Stimulated activated naive CD8-positive, alpha-beta T cell treated with anti-CD3 and anti-CD28 coated beads, Interleukin-15, Interleukin-2, amounts not matched to agents 100 U/mL and 50 U/mL, for 24 hours (primary cell): ENCODE measurements at regions not wholly inside any gene's neighbourhood (a gene's known extent, or its start where the extent isn't known, plus 50 kb on each side); places are given as distances from the start of the nearest gene placed in this dataset.

Experiments
- ATAC-seq: fragments of 150-1000 bp; cut with Tn5 transposase; one replicate; pipeline ENCODE4 v1.10.0; 2021
- DNase-seq: peaks from one replicate; pipeline ENCODE4 v3.0.0; 2021

- DNase-seq (no peak), ATAC-seq (no peak)
Measured at GRCh38 chr3:76624164-76624563, 415.7 kb upstream of the ROBO2 start.

- DNase-seq, result no peak
- no peak for ATAC-seq
Measured at GRCh38 chr3:76627236-76627635, 412.7 kb upstream of the ROBO2 start.

- DNase-seq (no peak), ATAC-seq (no peak)
Measured at GRCh38 chr3:76631251-76631650, 408.6 kb upstream of the ROBO2 start.

DNA sequence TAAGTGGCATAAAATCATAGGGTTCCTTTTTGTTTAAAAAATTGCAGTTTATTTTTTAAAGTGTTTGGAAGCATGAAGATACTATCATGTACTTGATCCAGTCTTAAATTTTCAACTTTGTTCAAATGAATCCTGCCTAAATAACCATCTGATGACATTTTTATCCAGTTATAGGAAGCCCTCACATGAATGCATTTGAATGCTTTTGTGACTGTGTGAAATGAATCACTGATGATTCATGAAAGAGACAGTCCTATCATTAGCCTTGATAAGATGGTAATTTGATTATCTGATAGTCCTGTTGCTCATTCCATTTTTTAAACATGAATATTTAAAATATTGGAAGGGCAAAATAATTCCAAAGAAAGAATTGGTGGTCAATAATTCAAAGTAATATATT is 401.9 kb upstream of the ROBO2 start:
- DNase-seq (no peak), ATAC-seq (no peak)

- no peak for ATAC-seq
- no peak for DNase-seq
Measured at GRCh38 chr3:76643623-76644304, 396.1 kb upstream of the ROBO2 start.

GRCh38 chr3:76644305-76644675 is 395.6 kb upstream of the ROBO2 start:
- no peak for ATAC-seq
- no peak for DNase-seq

GRCh38 chr3:76645724-76646123 is 394.2 kb upstream of the ROBO2 start:
- DNase-seq, result no peak
- no peak for ATAC-seq

GRCh38 chr3:76646921-76647562 is 392.9 kb upstream of the ROBO2 start:
- no peak for ATAC-seq

GRCh38 chr3:76651784-76652183 is 388.1 kb upstream of the ROBO2 start:
- no peak for ATAC-seq
- DNase-seq, result no peak

More at GRCh38 chr3:76646921-76647562, 392.9 kb upstream of the ROBO2 start:
- DNase-seq, result no peak

DNA sequence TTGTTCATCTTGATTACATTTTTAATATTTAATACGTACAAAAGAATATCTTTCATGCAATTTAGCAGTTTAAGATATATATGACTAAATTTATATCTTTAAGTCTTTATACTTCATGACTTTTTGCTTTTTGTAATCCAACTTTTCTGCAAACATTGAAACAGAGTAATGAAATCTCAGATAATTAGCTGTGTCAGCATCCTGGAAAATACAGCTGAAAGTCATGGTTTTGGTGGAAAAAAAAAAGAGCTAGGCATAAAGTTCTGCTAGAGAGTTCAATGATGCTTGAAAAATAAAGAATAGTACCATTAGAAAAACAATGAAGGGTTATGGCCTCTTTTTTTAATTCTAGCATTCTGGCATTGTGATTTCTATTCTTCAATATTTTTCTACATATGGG is 387.4 kb upstream of the ROBO2 start:
- DNase-seq (no peak), ATAC-seq (no peak)

GRCh38 chr3:76653640-76654251 is 386.2 kb upstream of the ROBO2 start:
- ATAC-seq, result no peak

GRCh38 chr3:76656531-76657070 is 383.3 kb upstream of the ROBO2 start:
- ATAC-seq, result no peak

More at GRCh38 chr3:76653640-76654251, 386.2 kb upstream of the ROBO2 start:
- DNase-seq, result no peak

GRCh38 chr3:76657909-76658308 is 382.0 kb upstream of the ROBO2 start:
- no peak for ATAC-seq
- DNase-seq, result no peak

More at GRCh38 chr3:76656531-76657070, 383.3 kb upstream of the ROBO2 start:
- DNase-seq, result no peak

DNA sequence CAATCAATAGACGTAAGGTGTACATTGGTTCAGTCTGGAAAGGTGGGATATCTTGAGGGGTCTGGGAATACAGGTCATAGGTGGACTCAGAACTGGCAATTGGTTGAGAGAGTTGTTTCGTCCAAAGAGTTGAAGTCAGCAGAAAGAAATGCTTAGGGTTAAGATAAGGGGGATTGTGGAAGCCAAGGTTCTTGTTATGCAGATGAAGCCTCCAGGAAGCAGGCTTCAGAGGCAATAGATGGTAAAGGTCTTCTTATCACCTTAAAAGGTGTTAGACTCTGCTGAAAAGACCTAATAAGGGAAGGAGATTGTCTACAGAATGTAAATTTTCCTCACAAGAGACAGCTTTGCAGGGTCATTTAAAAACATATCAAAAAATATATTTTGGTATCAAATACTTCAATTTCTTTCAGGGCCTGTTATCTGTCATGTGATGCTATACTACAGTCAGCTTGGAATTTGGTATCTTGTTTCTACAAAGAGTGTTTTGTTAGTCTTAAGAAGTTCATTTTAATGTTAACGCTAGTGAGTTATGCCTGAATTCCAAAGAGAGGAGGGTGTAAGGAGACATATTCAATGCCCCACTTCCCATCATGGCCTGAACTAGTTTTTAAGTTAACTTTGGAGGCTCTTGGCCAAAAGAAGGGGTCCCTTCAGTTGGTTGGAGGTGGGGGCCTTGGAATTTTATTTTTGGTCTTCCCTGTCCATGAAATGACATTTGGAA is 378.2 kb upstream of the ROBO2 start:
- ATAC-seq, result no peak
- DNase-seq, result no peak

DNA sequence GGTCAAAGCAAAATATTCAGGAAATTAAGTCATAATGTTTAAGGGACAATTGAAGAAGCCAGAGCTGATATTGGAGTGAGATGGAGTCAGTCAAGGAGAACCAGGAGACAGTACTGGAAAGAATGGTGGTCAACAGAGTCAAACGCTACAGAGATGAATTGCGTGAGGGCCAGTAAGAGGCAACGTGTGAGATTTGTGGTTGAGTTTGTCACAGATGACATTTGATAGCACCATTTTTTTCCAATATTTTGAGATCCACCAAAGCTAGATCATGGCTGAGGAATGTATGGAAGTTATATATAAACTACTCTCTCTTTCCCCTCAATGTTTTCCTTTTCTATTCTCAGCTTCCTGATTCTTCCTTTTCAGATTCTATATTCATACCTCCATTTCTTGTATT is 375.1 kb upstream of the ROBO2 start:
- no peak for ATAC-seq

GRCh38 chr3:76668653-76669052 is 371.2 kb upstream of the ROBO2 start:
- DNase-seq (no peak), ATAC-seq (no peak)

More for the DNA sequence above, 375.1 kb upstream of the ROBO2 start:
- DNase-seq, result no peak

DNA sequence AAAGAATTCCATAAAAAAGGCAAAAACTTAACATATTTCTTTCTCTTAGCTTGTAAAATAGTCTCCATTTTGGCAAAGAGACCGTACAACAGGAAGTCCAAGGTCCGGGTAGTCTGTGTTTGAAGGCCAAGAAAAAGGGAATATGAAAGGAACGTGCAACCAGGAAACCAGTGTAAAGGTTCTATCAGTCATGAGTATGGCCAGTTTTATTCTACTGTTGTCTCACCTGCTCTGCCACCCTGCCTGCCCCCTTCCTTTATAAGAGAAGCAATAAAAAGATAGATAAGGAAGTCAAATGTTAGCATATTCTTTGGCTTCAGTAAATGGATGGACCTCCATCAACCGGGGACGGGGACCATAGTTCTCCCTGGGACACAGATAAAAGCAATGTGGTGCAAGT is 370.6 kb upstream of the ROBO2 start:
- no peak for ATAC-seq
- DNase-seq, result no peak

GRCh38 chr3:76673171-76673570 is 366.7 kb upstream of the ROBO2 start:
- ATAC-seq, result no peak
- DNase-seq, result no peak

GRCh38 chr3:76679541-76679940 is 360.4 kb upstream of the ROBO2 start:
- ATAC-seq, result no peak
- no peak for DNase-seq

DNA sequence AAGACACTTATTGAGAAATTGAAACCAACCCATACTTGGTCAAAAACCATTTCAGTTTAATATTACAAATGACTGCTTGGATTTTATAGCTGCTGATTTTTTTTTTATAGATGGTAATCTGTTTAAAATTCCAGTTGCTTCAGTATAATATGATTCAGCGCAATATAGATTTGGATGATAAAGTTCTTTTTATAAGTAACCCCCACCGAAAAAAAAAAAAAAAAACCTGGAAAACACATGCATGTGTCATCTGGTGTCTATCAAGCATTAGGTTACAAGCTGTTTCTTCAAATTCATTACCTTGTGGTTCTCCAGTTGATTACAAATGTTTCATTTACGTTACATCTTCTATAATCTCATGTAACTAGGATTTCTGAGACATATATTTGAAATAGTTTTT is 356.6 kb upstream of the ROBO2 start:
- DNase-seq, result no peak
- no peak for ATAC-seq

- ATAC-seq (no peak), DNase-seq (no peak)
Measured at GRCh38 chr3:76684946-76685345, 355.0 kb upstream of the ROBO2 start.

DNA sequence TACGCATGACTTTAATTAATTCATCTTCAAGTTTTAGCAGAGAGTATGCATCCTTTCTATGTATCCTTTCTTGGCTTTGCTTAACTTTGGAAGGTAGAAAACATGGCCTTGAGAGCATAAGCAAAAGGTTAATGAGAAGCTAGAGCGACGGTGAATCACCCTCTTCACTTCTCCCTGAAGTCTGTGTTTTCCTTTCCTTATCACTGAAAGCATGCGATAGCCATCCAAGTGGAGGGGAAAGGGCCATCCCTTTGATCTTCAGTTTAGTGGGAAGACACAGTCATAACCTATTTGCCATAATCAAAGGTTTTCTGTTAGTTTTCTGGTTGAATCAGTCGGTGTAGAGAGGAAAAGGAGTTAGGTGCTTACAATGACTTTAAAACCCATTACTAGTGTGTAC is 354.0 kb upstream of the ROBO2 start:
- ATAC-seq, result no peak
- DNase-seq, result no peak

- no peak for DNase-seq
- ATAC-seq, result no peak
Measured at GRCh38 chr3:76687019-76687418, 352.9 kb upstream of the ROBO2 start.
